HG03354 (cell line): ENCODE measurements at regions not wholly inside any gene's neighbourhood (a gene's known extent, or its start where the extent isn't known, plus 50 kb on each side); places are given as distances from the start of the nearest gene placed in this dataset.

Experiments
- ATAC-seq: cut with Tn5 transposase; IDR thresholded peaks from one replicate; pipeline ENCODE4 v1.9.1; 2021; ENCODE audit warnings: mild to moderate bottlenecking; ENCODE audit not compliant: unreplicated experiment, poor library complexity, severe bottlenecking

DNA sequence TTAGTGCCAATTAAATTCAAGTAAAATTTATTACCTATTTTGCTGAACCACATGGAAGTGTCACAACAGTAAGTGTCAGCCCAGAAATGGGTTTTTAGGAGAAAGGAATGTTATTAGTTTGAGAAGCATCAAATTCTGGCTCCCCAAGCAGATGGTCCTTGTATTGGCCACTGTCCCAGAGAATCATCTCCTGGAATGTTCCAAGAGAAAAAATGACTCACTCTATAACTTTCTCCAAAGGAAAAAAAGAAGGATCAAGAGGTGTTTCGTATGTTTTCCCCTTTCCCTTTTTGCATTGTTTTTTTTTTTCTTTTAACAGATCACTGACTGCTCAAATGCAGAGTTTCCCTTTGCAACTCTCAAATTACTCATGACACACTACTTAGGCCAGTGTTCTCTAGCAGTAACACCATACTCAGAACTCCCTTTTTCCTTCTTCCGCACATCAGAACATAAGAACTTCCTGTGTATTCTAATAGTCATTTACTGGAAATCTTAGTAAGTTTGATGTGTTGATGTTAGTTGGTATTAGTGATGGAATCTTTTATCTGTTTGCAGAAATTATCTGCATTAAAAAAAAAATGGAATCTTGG, 390.3 kb downstream of the GPD2 start:
- no peak for ATAC-seq

DNA sequence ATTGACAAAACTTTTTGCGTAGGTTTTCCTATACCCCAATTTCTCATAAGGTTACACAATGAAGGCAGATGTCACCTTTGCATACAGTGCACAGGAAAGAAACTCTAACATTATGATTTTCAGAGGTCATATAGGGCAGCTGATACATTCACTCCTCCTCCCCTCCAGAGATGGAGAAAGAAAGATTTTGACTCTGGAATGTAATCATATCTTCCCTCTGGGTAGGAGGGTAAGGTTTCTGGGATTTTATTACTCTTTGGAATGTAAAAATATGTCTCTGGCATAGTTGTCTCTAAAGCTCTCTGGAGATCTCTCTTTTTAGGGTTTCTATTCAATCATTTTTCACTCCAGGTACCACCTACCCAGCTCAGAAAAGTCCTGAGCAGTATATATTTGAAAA, 398.3 kb downstream of the GPD2 start:
- ATAC-seq = no peak

DNA sequence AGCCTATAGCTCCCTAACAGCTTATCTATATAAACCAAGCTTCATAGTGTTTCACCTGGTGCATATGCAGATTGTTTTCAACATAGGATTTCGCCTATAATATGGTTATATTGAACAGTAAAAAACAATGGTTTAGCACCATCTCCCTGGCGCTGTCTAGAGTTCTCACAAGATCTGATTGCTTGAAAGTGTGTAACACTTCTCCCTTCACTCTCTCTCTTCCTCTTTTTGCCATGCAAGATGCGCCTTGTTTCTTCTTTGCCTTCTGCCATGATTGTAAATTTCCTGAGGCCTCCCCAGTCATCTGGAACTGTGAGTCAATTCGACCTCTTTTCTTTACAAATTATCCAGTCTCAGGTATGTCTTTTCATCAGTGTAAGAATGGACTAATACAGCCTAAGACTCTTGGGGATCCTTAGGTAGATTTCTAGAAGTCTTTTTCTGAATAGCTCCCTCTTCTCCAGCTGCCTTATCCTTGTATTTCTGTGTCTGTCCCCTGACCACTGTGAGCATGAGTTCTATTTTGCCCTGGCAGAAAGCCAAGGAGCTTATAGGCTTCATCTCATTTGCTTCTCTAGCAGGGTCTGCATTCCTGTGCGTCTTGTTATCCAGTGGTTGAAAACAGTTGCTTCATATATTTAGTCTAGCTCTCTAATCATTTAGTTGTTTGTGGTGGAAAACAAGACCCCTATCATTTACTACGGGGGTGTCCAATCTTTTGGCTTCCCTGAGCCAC, 401.6 kb downstream of the GPD2 start:
- no peak for ATAC-seq

DNA sequence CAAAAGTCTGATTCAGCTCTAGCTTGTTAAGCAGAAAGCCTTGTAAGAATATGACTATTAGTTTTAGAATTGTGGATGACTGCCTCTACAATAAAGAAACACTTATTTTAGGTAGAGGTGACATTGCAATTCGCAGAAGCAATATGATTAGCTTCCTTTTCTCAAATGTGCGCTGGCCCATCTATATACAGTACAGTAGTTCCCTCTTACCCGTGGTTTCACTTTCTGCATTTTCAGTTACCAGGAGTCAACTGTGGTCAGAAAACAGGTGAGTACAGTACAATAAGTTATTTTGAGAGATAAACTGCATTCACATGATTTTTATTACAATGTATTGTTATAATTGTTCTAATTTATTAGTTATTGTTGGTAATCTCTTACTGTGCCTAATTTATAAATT, 405.1 kb downstream of the GPD2 start:
- ATAC-seq = no peak

DNA sequence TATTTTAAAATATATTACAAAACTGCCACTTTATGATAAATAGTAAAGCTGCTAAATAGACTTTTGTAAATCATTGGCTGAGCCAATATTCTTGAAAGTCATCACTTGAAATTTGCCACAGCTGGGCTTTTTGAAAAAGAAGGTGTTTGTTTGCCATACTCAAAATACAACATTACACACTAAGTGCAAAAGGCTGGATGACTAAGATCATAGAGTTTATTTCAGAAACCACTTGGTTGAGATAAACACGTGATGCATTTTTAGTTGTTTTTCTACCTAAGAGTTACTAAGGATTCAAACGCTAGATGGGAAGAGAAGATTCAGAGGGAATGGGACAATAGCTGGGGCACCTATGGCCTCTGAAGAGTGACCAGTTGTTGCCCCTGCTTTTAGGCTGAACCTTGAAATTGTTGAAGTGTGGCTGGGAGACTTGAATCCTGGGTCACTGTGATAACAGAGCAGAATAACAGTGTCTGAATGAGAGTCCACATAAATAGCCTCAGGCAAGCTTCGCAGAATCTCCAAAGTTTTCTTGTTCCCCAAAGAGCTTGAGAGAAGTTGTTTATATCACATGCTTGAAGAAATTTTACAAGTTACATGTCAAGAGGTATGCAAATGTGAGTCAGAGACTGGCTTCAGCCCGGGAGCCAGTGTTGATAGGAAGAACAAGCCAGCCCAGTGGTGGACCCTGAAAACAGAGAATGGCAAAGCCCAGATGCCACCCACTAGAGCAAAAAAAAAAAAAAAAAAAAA, 409.8 kb downstream of the GPD2 start:
- no peak for ATAC-seq

DNA sequence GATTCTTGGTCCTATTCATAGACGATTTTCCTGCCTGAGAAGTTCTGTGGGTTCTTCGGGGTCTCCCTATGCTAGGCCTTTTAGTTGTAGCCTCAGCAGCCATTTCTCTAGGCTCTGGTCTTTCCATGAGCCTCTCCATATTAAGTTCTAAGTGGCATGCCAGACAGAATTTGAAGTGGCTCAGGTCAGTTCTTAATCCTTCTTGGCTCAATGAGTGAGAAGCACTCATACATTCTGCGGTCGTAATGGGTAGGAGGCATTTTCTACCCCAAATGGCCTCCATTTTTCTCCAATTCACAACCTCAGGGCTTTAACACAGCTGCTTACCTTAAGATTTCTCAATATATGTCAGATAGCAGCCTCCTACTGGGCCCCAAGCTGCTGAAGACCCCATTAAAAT, 405.3 kb upstream of the GALNT5 start:
- ATAC-seq = no peak

DNA sequence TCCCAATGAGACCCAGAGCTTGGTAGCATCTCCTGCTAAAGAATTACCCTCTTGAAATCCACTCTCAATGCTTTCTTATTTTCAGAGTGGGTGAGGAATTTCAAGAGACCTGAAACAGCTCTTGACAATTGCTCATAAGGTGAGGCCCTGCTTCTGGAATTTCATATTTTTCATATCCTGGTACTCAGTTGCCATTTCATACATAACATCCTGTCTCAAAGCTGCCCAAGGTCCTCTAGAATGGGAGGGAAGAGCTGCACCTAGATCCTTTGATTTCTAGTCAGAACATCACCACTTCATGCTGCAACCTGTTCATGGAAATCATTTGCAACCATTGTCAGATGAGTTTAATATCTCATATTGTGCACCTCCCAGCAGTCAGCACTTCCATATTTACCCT, 404.8 kb upstream of the GALNT5 start:
- ATAC-seq = no peak

DNA sequence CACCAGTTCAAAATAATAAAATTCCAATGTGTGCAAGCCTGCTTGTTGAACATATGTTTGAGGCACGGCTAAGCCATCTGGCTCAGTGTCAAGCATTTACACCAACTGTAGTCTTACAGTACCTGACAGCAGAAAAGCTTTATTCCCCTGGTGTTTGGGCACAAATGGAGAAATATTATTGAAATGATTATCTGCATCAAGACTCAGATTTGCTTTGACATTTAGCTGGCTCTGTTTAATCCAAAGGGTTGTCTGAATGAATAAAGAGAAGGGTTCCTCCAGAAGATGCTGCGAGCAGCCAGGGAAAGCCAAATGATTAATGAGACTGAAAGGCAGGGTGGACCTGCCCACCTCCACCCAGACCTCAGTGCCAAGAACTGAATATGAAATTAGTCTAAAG, 393.2 kb upstream of the GALNT5 start:
- ATAC-seq = no peak

DNA sequence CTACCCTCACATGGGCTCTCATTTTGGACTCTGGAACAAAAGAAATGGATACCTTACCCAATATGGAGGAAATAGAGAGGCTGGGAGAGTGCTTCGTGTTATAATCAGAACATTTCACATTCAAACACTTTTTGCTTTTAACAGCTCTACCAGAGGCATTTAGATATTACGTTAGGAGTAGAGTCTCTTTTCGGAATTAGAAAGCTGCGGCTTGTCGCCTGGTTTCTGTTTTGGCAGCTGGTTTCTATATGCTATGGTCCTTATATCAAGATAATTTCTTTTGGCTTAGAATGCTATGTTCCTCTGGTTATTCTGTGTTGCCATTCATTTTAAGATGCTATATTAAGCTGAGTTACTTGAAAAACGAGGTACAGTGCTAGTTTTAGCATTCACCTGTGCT, 392.8 kb upstream of the GALNT5 start:
- ATAC-seq = no peak

DNA sequence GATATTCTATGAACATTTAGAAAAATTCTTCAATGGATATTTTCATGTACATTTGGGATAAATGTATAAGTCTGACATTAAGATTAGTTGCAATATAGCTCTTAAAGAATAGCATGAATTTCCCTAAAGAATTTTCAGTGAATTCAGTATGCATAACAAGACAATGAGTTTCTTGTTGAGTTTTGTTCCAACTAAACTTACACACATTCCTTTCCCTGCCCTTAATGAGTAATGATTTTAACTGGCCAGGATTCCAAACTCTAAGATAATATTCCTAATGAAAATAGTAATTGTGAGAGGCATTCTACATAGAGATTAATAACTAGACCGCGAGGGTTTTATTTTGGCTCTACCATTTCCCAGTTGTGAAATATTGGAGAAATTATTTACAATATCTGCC, 390.3 kb upstream of the GALNT5 start:
- no peak for ATAC-seq

DNA sequence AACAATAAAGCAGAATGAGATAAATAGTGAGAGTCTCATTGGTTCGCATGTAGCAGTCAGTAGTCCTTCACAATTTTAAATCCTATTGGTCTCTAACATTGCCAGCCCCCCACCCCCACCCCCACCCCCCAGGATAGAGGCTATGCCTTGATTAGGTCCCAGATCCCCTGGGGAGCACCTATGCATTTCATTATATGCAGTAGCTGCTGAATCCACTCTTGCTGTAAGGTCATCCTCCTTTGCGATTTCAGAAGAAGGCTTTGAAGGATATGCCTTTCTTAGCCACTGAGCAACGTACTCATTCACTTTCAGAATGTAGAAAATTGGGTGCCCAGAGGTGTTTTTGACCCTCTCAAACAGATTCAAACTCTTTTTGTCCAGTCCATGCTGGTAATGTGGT, 382.8 kb upstream of the GALNT5 start:
- no peak for ATAC-seq

DNA sequence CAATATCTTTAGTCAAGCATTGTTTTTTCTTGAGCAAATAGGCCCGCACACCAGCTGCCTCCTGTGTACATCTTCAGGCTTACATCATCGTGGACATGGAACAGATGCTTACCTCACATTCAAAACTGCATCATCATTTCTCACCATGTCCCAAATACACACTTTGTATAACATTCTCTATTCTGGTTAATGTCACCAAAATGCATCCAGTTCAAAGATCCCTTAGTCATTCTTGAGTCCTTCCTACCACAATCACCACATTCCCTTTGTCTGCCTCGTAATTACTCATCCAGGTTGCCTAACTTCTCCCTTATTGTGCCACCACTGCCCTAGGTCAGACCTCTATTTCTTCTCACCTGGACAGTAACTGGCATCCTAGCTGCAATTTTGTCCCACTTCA, 373.7 kb upstream of the GALNT5 start:
- no peak for ATAC-seq

DNA sequence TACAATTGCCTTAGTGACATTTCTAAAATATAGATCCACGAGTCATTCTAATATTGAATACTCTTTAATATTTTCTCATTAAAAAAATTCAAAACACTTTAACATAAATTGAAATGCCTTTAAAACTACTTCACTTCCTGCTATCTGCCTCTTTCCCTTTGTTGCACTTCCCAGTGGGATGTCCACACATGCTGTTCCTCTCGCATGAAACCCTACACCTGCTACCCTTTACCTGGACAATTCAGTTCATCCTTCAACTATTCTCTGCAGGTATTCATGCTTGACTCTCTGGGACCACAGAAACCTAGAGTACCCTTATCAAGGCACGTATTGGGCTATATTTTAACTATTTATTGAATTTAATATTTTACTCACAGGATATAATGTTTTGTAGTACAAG, 373.3 kb upstream of the GALNT5 start:
- no peak for ATAC-seq

DNA sequence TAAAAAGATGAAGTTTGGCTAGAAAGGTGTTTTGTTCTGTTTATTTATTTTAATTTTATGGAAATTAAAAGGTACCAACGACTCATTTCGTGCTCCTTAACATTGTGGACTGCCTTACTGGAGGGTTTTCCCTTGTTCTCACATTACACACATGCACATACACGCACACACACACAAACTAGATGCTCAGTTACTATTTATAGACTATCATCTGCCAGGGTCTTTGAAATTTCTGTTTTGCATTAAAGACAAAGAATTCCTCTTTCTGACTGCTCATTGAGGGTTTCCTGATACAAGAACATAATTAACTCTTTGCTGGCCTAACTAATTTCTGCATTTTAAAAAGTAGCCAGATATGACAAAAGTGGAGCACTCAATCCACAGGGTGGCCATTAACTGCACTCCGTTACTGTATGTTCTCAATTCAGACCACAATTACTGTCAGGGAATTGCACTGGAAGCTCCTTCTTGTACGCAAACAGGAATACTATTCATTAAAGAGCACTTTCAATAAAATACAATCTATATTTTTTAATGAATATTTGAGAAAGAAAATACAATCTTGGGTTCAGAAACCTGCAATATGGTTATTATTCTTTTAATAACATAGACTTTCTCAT, 366.9 kb upstream of the GALNT5 start:
- no peak for ATAC-seq

DNA sequence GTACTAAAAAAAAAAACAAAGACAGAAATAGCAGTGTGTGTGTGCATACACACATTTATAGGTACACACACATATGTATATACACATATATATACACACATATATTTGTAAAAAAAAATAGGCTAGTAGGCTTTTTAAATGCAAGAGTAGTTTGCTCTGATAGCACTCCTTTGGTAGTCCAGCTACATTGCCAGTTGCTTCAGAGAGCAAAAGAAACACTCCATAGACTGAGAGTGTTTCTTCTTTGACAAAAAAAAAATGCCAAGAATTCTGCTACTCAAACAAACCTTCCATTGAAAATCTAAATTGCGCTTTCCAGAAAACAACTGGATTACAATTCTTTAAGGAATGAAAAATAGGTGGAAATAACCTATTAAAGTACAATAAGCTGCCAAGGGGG, 365.9 kb upstream of the GALNT5 start:
- ATAC-seq = no peak

DNA sequence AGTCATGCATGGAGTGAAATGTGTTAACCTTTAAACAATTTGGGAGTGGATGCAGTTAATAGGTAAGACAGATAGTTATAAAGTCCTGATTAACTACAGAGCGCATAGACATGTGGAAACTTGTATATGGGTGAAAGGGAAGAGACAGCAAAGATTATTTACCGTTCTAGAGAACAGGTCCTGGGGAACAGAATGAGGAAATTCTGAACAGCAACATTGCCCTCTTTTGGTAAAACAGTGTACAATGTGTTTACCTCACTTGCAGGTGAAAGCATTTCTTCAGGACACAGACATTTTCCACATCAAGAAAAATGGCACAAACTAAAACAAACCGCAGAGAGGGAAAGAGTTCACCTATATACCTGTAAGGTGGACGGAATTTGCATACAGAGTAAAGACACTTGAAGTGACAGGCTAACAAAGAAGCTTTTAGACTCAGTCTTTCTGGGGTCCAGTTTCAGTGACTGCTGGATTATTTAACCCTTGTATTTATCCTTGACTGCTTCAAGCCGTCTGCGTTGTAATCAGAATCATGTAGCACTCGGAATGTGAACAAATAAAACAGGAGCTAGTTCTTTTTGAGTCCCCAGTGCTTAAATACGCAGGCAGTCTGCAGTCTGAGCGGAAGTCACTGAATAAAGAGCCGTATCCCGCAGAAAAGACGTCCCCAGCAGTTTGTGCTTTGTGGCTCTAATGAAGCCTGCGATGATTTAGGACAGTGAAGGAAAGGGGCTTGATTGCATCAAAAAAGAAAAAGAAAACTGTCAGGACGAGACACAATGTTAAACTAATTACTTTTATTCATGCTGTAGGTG, 364.8 kb upstream of the GALNT5 start:
- peak; percentile 43 for ATAC-seq

DNA sequence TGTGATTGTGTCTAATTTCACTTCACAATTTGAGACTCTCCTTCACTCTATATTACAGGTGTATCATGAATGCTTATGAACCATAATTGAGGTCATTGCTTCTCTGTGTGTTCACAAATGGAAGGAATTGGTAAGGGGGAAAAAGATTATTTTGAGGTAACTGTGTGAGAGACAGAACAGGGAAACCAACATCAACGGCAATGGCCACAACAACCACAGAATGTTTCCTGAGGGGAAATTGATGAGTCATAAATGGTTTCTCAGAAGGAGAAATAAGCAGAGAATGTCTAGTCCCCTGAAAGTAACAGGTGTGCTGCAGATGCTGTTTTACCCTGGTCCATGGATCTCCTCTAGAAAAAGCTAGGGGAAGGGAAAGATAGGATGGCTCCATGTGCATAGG, 361.2 kb upstream of the GALNT5 start:
- ATAC-seq = peak; percentile 96

DNA sequence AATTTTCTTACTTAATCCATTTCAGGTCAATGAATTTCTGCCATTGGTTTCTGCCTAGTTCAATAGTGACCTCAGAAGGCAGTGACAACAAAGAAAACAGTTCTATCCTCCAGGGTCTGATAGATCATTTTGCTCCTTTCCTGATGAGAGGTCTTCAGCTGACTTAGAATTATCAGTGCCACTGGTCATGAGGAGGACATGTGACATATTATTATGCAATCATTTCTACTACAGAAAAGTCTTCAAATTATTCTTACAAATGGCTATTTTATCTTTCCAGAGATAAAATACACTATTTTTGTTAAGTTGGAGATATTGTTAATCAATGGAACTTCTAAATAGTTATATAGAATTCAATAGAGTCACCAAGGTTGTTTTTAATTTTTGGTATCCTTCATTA, 360.0 kb upstream of the GALNT5 start:
- ATAC-seq = no peak

DNA sequence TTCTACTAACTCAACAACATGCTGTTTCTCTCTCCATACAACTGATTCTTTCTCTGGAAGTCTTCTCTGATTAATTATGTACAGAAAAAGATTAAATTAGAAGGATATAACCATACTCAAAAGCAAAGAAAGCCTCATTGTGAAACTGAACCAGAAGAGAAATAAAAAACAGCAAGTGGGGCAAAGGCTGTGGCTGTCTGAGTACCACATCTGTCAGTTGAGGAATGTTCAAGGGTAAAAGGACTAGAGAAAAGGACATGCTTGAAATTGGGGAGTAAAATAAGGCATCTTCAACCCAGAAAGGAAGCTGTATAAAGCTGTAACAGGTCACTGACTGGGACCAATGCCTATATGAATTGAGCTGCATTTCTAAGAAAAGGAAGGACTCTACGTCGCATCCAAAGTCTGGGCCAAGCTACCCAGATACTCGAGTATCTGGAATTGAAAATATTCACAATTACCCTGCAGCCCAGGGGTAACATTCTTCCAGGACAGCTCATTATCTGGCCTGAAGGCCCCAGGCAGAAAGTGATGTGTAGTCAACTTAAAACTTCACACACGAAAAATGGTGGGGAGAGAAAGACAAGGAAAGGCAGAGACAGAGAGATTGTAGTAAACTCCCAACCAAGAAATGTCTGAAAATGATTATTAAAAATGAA, 356.0 kb upstream of the GALNT5 start:
- ATAC-seq = no peak
